ENCODE measurements at regions not wholly inside any gene's neighbourhood (a gene's known extent, or its start where the extent isn't known, plus 50 kb on each side); places are given as distances from the start of the nearest gene placed in this dataset.

- Histone ChIP-seq H2BK5ac (ENCODE audit: low read length) (no peak overlapping the region), H2BK12ac (ENCODE audit: low read length) (no peak overlapping the region), H3K27ac (replicated peaks; ENCODE audit: low read length) (no peak overlapping the region), H3K4me2 (ENCODE audit: insufficient read depth, low read length, poor library complexity, severe bottlenecking) (no peak overlapping the region), H3K4ac (ENCODE audit: low read length) (no peak overlapping the region), H3K79me1 (ENCODE audit: low read depth, low read length) (no peaks in the 10 kb centered on the region), H2BK15ac (ENCODE audit: low read length) (no peak overlapping the region), H2AK5ac (ENCODE audit: low read depth, low read length) (no peak overlapping the region), H4K8ac (ENCODE audit: low read depth, low read length) (peak overlapping the region; percentile 29), H3K18ac (ENCODE audit: low read length) (no peak overlapping the region), H3K14ac (ENCODE audit: low read length) (no peak overlapping the region), H3K23ac (ENCODE audit: low read depth, low read length, poor library complexity) (no peak overlapping the region), H3K4me3 (ENCODE audit: low read length in 2 of 2) (no peak overlapping the region), H3K9me3 (replicated peaks in 1 of 2; ENCODE audit: control insufficient read depth in 2 of 2, insufficient read depth in 1 of 2, low read depth in 1 of 2, low read length in 2 of 2) (peaks cover 0 to 4% of the 10 kb centered on the region in 2 donors), H4K91ac (ENCODE audit: low read depth, low read length, poor library complexity) (no peak overlapping the region), H2AFZ (ENCODE audit: low read length) (no peak overlapping the region), H2BK120ac (ENCODE audit: low read depth, low read length) (no peak overlapping the region), H3K36me3 (replicated peaks in 1 of 2; ENCODE audit: control insufficient read depth in 2 of 2, insufficient read depth in 2 of 2, low read length in 2 of 2) (no peaks in the 10 kb centered on the region), H3K27me3 (ENCODE audit: control insufficient read depth in 3 of 3, insufficient read depth in 3 of 3, low read depth in 1 of 3, low read length in 3 of 3) (peaks cover 0 to 4% (median 0%) of the 10 kb centered on the region in 3 experiments), H3K4me1 (ENCODE audit: control insufficient read depth in 2 of 2, insufficient read depth in 1 of 2, low read depth in 1 of 2, low read length in 2 of 2) (no peaks in the 10 kb centered on the region), H3K9ac (ENCODE audit: low read depth, low read length, poor library complexity) (no peak overlapping the region)
- no CpG with 5 or more reads among the region's 18 CpGs for WGBS, 2 donors (ENCODE audit: extremely low coverage in 2 of 2, insufficient read length in 2 of 2, insufficient replicate concordance in 1 of 2)
- no peak for DNase-seq (ENCODE audit: low spot score)
Measured at GRCh38 chr6:169866668-169867521, 115.5 kb downstream of the ERMARD start.

- WGBS, 2 donors (ENCODE audit: extremely low coverage in 2 of 2, insufficient read length in 2 of 2, insufficient replicate concordance in 1 of 2), result no CpG with 5 or more reads among the region's 10 CpGs
- Histone ChIP-seq H2BK120ac (ENCODE audit: low read depth, low read length) (no peak overlapping the region), H3K4ac (ENCODE audit: low read length) (no peak overlapping the region), H3K9ac (ENCODE audit: low read depth, low read length, poor library complexity) (no peak overlapping the region), H4K8ac (ENCODE audit: low read depth, low read length) (no peak overlapping the region), H3K14ac (ENCODE audit: low read length) (no peak overlapping the region), H2BK15ac (ENCODE audit: low read length) (no peak overlapping the region), H3K36me3 (replicated peaks in 1 of 2; ENCODE audit: control insufficient read depth in 2 of 2, insufficient read depth in 2 of 2, low read length in 2 of 2) (no peaks in the 10 kb centered on the region), H3K4me3 (ENCODE audit: low read length in 2 of 2) (no peak overlapping the region), H3K23ac (ENCODE audit: low read depth, low read length, poor library complexity) (no peak overlapping the region), H3K27ac (replicated peaks; ENCODE audit: low read length) (no peak overlapping the region), H2AFZ (ENCODE audit: low read length) (no peak overlapping the region), H3K4me2 (ENCODE audit: insufficient read depth, low read length, poor library complexity, severe bottlenecking) (no peak overlapping the region), H4K91ac (ENCODE audit: low read depth, low read length, poor library complexity) (no peak overlapping the region), H3K9me3 (replicated peaks in 1 of 2; ENCODE audit: control insufficient read depth in 2 of 2, insufficient read depth in 1 of 2, low read depth in 1 of 2, low read length in 2 of 2) (peaks cover 0 to 4% of the 10 kb centered on the region in 2 donors), H3K79me1 (ENCODE audit: low read depth, low read length) (no peaks in the 10 kb centered on the region), H3K27me3 (ENCODE audit: control insufficient read depth in 3 of 3, insufficient read depth in 3 of 3, low read depth in 1 of 3, low read length in 3 of 3) (peaks cover 0 to 4% (median 0%) of the 10 kb centered on the region in 3 experiments), H2BK5ac (ENCODE audit: low read length) (no peak overlapping the region), H3K18ac (ENCODE audit: low read length) (no peak overlapping the region), H2AK5ac (ENCODE audit: low read depth, low read length) (peak overlapping the region; percentile 30), H3K4me1 (ENCODE audit: control insufficient read depth in 2 of 2, insufficient read depth in 1 of 2, low read depth in 1 of 2, low read length in 2 of 2) (no peaks in the 10 kb centered on the region), H2BK12ac (ENCODE audit: low read length) (no peak overlapping the region)
- DNase-seq (ENCODE audit: low spot score), result no peak
Measured at GRCh38 chr6:169866140-169866534, 114.7 kb downstream of the ERMARD start.

DNA sequence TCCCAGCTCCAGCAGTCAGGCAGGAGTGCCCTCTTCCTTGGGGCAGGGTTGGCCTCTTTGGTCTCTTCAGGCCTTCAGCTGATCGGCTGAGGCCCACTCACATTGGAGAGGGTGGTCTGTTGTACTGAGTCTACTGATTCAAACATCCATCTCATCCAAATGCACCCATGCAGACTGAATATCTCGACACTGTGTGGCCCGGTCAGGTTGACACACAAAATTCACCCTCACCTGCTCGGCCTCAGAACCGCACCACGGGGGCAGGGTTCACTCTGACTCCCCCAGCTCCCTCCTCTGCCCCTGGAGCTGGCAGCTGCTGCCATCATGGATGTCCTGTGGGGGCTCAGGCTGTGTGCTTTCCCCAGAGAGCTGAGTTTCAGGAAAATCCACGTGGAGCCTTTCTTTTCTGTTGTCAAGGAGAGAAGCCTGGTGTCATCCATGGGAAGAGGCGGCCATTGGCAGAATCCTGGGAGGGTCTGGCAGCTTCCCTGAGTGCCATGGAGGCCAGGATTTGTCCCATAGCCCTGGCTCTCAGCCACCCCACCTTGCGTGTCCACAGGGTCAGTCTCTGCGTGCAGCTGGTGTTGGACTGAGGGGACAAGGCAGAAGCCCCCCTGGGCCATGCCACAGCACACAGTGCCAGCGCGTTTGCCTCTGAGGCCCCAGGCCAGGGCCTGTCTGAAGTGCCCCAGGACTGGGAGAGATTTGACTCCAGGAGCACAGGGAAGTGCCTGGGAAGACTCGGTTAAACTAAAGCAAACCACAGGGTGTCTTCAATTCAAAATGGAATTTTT, 114.1 kb downstream of the ERMARD start:
- Histone ChIP-seq H2AK5ac (ENCODE audit: low read depth, low read length) (no peak overlapping the region), H3K23ac (ENCODE audit: low read depth, low read length, poor library complexity) (no peak overlapping the region), H3K18ac (ENCODE audit: low read length) (peak overlapping the region; percentile 84), H3K36me3 (replicated peaks in 1 of 2; ENCODE audit: control insufficient read depth in 2 of 2, insufficient read depth in 2 of 2, low read length in 2 of 2) (no peaks in the 10 kb centered on the region), H2BK5ac (ENCODE audit: low read length) (no peak overlapping the region), H3K27ac (replicated peaks; ENCODE audit: low read length) (no peak overlapping the region), H3K4me2 (ENCODE audit: insufficient read depth, low read length, poor library complexity, severe bottlenecking) (no peak overlapping the region), H3K79me1 (ENCODE audit: low read depth, low read length) (no peaks in the 10 kb centered on the region), H3K4me3 (ENCODE audit: low read length in 2 of 2) (no peak overlapping the region), H3K9me3 (replicated peaks in 1 of 2; ENCODE audit: control insufficient read depth in 2 of 2, insufficient read depth in 1 of 2, low read depth in 1 of 2, low read length in 2 of 2) (no peaks in the 10 kb centered on the region), H2BK12ac (ENCODE audit: low read length) (no peak overlapping the region), H2BK120ac (ENCODE audit: low read depth, low read length) (no peak overlapping the region), H2BK15ac (ENCODE audit: low read length) (no peak overlapping the region), H4K8ac (ENCODE audit: low read depth, low read length) (no peak overlapping the region), H3K4me1 (ENCODE audit: control insufficient read depth in 2 of 2, insufficient read depth in 1 of 2, low read depth in 1 of 2, low read length in 2 of 2) (no peaks in the 10 kb centered on the region), H3K14ac (ENCODE audit: low read length) (no peak overlapping the region), H4K91ac (ENCODE audit: low read depth, low read length, poor library complexity) (no peak overlapping the region), H3K9ac (ENCODE audit: low read depth, low read length, poor library complexity) (no peak overlapping the region), H3K27me3 (ENCODE audit: control insufficient read depth in 3 of 3, insufficient read depth in 3 of 3, low read depth in 1 of 3, low read length in 3 of 3) (peaks cover 0 to 4% (median 0%) of the 10 kb centered on the region in 3 experiments), H3K4ac (ENCODE audit: low read length) (no peak overlapping the region), H2AFZ (ENCODE audit: low read length) (no peak overlapping the region)
- no peak for DNase-seq (ENCODE audit: low spot score)
- WGBS, 2 donors (ENCODE audit: extremely low coverage in 2 of 2, insufficient read length in 2 of 2, insufficient replicate concordance in 1 of 2), result no CpG with 5 or more reads among the region's 13 CpGs
